ENCODE measurements at regions not wholly inside any gene's neighbourhood (a gene's known extent, or its start where the extent isn't known, plus 50 kb on each side); places are given as distances from the start of the nearest gene placed in this dataset.

DNA sequence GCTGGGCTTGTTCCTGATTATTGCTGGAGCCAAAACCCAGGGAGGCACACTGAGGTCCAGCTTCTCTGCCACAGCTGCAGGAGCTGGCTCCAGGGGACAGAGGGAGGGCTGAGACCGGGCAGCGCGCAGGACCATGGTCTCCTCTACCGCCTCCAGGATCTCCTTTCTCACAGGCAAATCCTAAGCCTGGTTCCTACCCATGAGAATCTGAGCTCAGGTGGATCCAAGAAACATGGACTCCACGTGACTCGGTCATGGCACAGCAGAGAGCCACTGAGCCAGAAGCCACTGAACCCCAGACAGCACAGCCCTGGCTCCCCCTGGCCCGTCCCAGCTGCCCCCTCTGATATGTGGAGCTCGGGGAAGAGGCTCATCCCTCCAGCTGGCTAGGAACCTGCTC lies 653.4 kb upstream of the ID2 start:
- Histone ChIP-seq H3K27ac (ENCODE audit: low read depth in 1 of 2, low read length in 2 of 2) (no peak overlapping the region), H3K27me3 (ENCODE audit: control insufficient read depth in 4 of 4, insufficient read depth in 4 of 4, low read length in 3 of 4) (no peaks in the 10 kb centered on the region), H3K9ac (ENCODE audit: low read depth in 1 of 2, low read length in 2 of 2) (no peak overlapping the region), H3K4me1 (ENCODE audit: control insufficient read depth in 4 of 4, insufficient read depth in 4 of 4, low read length in 3 of 4) (no peaks in the 10 kb centered on the region), H3K4me3 (ENCODE audit: low read depth in 1 of 3, low read length in 3 of 3) (no peak overlapping the region), H3K36me3 (ENCODE audit: control insufficient read depth in 4 of 4, insufficient read depth in 3 of 4, low read depth in 1 of 4, low read length in 3 of 4) (no peaks in the 10 kb centered on the region), H3K9me3 (ENCODE audit: control insufficient read depth in 4 of 4, low read length in 3 of 4) (no peaks in the 10 kb centered on the region)
- TF ChIP-seq, protein P1, sequence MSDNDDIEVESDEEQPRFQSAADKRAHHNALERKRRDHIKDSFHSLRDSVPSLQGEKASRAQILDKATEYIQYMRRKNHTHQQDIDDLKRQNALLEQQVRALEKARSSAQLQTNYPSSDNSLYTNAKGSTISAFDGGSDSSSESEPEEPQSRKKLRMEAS (IDR thresholded peaks at IDR 0.05), result no peak
- TF ChIP-seq JUND (IDR thresholded peaks at IDR 0.05), result no peak
- TF ChIP-seq HNF4G (IDR thresholded peaks at IDR 0.05), result no peak
- no peak for TF ChIP-seq RAD21 (IDR thresholded peaks at IDR 0.05)
- TF ChIP-seq SP1 (IDR thresholded peaks at IDR 0.05), result no peak
- TF ChIP-seq EGR1 (IDR thresholded peaks at IDR 0.05; ENCODE audit: low read depth in 2 of 2), result no peak
- TF ChIP-seq GABPA (IDR thresholded peaks at IDR 0.05 in 1 of 2, conservative IDR thresholded peaks at IDR 0.05 in 1 of 2), result no peak
- TF ChIP-seq FOXA2 (IDR thresholded peaks at IDR 0.05), result no peak
- TF ChIP-seq FOXA1 (IDR thresholded peaks at IDR 0.05), result no peak
- TF ChIP-seq, protein P2, sequence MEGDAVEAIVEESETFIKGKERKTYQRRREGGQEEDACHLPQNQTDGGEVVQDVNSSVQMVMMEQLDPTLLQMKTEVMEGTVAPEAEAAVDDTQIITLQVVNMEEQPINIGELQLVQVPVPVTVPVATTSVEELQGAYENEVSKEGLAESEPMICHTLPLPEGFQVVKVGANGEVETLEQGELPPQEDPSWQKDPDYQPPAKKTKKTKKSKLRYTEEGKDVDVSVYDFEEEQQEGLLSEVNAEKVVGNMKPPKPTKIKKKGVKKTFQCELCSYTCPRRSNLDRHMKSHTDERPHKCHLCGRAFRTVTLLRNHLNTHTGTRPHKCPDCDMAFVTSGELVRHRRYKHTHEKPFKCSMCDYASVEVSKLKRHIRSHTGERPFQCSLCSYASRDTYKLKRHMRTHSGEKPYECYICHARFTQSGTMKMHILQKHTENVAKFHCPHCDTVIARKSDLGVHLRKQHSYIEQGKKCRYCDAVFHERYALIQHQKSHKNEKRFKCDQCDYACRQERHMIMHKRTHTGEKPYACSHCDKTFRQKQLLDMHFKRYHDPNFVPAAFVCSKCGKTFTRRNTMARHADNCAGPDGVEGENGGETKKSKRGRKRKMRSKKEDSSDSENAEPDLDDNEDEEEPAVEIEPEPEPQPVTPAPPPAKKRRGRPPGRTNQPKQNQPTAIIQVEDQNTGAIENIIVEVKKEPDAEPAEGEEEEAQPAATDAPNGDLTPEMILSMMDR (IDR thresholded peaks at IDR 0.05; ENCODE audit: low read depth, low read length, missing input control), result no peak
- no peak for DNase-seq (ENCODE audit: low spot score)
- WGBS, result 93% methylated on average over 8 of the region's 8 CpGs

DNA sequence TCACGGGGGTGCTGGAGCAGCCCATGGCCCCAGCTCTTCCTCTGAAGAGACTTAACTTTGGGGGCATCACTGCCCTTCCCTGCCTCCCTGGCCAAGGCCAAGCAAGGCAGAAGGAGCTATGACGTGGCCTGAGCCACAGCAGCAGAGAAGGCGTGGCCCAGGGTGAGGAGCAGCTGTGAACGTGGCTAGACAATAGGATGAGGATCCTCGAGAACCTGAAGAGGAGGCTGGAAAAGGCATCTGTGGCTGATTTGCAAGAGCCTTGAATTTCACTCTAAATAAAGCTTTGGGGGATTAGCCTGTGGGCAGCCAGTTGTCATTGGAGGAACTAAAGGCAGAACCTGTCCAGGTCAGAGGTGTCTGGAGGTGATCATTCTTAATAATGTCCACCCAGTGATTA lies 652.9 kb upstream of the ID2 start:
- WGBS, result 92% methylated on average over 5 of the region's 5 CpGs
- TF ChIP-seq TAF1 (conservative IDR thresholded peaks at IDR 0.05) (no peak), JUND (IDR thresholded peaks at IDR 0.05) (no peak), RAD21 (IDR thresholded peaks at IDR 0.05) (no peak), FOXA1 (IDR thresholded peaks at IDR 0.05) (no peak), NR2F2 (IDR thresholded peaks at IDR 0.05) (no peak), RXRA (IDR thresholded peaks at IDR 0.05) (no peak), HNF4G (IDR thresholded peaks at IDR 0.05) (no peak), HNF4A (conservative IDR thresholded peaks at IDR 0.05) (no peak), EGR1 (IDR thresholded peaks at IDR 0.05; ENCODE audit: low read depth in 2 of 2) (no peak), GABPA (IDR thresholded peaks at IDR 0.05 in 1 of 2, conservative IDR thresholded peaks at IDR 0.05 in 1 of 2) (no peak)
- TF ChIP-seq, protein P1 (IDR thresholded peaks at IDR 0.05), result no peak
- TF ChIP-seq, protein P3, sequence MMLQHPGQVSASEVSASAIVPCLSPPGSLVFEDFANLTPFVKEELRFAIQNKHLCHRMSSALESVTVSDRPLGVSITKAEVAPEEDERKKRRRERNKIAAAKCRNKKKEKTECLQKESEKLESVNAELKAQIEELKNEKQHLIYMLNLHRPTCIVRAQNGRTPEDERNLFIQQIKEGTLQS (IDR thresholded peaks at IDR 0.05), result no peak
- TF ChIP-seq, protein P4, sequence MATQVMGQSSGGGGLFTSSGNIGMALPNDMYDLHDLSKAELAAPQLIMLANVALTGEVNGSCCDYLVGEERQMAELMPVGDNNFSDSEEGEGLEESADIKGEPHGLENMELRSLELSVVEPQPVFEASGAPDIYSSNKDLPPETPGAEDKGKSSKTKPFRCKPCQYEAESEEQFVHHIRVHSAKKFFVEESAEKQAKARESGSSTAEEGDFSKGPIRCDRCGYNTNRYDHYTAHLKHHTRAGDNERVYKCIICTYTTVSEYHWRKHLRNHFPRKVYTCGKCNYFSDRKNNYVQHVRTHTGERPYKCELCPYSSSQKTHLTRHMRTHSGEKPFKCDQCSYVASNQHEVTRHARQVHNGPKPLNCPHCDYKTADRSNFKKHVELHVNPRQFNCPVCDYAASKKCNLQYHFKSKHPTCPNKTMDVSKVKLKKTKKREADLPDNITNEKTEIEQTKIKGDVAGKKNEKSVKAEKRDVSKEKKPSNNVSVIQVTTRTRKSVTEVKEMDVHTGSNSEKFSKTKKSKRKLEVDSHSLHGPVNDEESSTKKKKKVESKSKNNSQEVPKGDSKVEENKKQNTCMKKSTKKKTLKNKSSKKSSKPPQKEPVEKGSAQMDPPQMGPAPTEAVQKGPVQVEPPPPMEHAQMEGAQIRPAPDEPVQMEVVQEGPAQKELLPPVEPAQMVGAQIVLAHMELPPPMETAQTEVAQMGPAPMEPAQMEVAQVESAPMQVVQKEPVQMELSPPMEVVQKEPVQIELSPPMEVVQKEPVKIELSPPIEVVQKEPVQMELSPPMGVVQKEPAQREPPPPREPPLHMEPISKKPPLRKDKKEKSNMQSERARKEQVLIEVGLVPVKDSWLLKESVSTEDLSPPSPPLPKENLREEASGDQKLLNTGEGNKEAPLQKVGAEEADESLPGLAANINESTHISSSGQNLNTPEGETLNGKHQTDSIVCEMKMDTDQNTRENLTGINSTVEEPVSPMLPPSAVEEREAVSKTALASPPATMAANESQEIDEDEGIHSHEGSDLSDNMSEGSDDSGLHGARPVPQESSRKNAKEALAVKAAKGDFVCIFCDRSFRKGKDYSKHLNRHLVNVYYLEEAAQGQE (IDR thresholded peaks at IDR 0.05), result no peak
- TF ChIP-seq, protein P5, sequence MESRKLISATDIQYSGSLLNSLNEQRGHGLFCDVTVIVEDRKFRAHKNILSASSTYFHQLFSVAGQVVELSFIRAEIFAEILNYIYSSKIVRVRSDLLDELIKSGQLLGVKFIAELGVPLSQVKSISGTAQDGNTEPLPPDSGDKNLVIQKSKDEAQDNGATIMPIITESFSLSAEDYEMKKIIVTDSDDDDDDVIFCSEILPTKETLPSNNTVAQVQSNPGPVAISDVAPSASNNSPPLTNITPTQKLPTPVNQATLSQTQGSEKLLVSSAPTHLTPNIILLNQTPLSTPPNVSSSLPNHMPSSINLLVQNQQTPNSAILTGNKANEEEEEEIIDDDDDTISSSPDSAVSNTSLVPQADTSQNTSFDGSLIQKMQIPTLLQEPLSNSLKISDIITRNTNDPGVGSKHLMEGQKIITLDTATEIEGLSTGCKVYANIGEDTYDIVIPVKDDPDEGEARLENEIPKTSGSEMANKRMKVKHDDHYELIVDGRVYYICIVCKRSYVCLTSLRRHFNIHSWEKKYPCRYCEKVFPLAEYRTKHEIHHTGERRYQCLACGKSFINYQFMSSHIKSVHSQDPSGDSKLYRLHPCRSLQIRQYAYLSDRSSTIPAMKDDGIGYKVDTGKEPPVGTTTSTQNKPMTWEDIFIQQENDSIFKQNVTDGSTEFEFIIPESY (IDR thresholded peaks at IDR 0.05), result no peak
- TF ChIP-seq, protein P2 (IDR thresholded peaks at IDR 0.05; ENCODE audit: low read depth, low read length, missing input control), result no peak
- Histone ChIP-seq H3K36me3 (ENCODE audit: control insufficient read depth in 4 of 4, insufficient read depth in 3 of 4, low read depth in 1 of 4, low read length in 3 of 4) (no peaks in the 10 kb centered on the region), H3K27ac (ENCODE audit: low read depth in 1 of 2, low read length in 2 of 2) (no peak overlapping the region), H3K4me3 (ENCODE audit: low read depth in 1 of 3, low read length in 3 of 3) (no peak overlapping the region), H3K9ac (ENCODE audit: low read depth in 1 of 2, low read length in 2 of 2) (no peak overlapping the region), H3K4me1 (ENCODE audit: control insufficient read depth in 4 of 4, insufficient read depth in 4 of 4, low read length in 3 of 4) (no peaks in the 10 kb centered on the region), H3K27me3 (ENCODE audit: control insufficient read depth in 4 of 4, insufficient read depth in 4 of 4, low read length in 3 of 4) (no peaks in the 10 kb centered on the region), H3K9me3 (ENCODE audit: control insufficient read depth in 4 of 4, low read length in 3 of 4) (no peaks in the 10 kb centered on the region)
- no peak for DNase-seq (ENCODE audit: low spot score)
